SK-N-SH (cell line): ENCODE measurements at regions not wholly inside any gene's neighbourhood (a gene's known extent, or its start where the extent isn't known, plus 50 kb on each side); places are given as distances from the start of the nearest gene placed in this dataset.

Source experiments
- CTCF ChIA-PET: fragments of 300-600, 350-600 bp; formaldehyde crosslinking; extraction: SDS; loops from one replicate; lab custom pipeline; 2021; lab: Yijun Ruan, JAX
- POLR2A ChIA-PET: fragments of 350-600 bp; sonication (Branson Sonifier 250); formaldehyde crosslinking; extraction: SDS; loops from one replicate; lab custom pipeline; 2020; ENCODE audit warnings: antibody characterized with exemption, inconsistent platforms; lab: Yijun Ruan, JAX
- DNase-seq: peaks from one replicate; pipeline ENCODE4 v3.0.0; 2012
- H2AFZ ChIP-seq: fragments of 200-600 bp; sonication (generic); 2 replicates; pipeline ENCODE4 v1.8.1; 2016; ENCODE audit warnings: antibody characterized with exemption, mild to moderate bottlenecking, low read depth
- H3F3A ChIP-seq: fragments of 200-600 bp; sonication (generic); replicated peaks from 2 replicates; pipeline ENCODE3; 2016; ENCODE audit warnings: antibody characterized with exemption, mild to moderate bottlenecking; ENCODE audit not compliant: insufficient read depth
- H3K27ac ChIP-seq, 2 experiments: fragments of 200-500 bp in 1 of 2; fragments of 200-600 bp in 1 of 2; sonication (Bioruptor generic) in 1 of 2; sonication (generic), shearing (Covaris generic) in 1 of 2; 2 replicates each; pipeline versions ENCODE4 v1.5.1 to v1.6.1; 2014 to 2016; ENCODE audit warnings: low read depth in 2 of 2, inconsistent platforms in 1 of 2, low read length in 1 of 2, mild to moderate bottlenecking in 1 of 2, mixed read lengths in 1 of 2
- H3K27me3 ChIP-seq: fragments of 200-600 bp; sonication (generic), shearing (Covaris generic); 2 replicates; pipeline ENCODE4 v1.6.1; 2016; ENCODE audit warnings: mixed run types; ENCODE audit not compliant: insufficient read depth
- H3K36me3 ChIP-seq, 2 experiments: fragments of 200-500 bp in 1 of 2; fragments of 200-600 bp in 1 of 2; sonication (Bioruptor generic) in 1 of 2; sonication (generic) in 1 of 2; replicated peaks in 1 of 2; 2 replicates each; pipeline versions ENCODE3 to v1.5.1; 2014 to 2016; ENCODE audit warnings: low read length in 1 of 2, mild to moderate bottlenecking in 1 of 2; ENCODE audit not compliant: insufficient read depth in 2 of 2, control insufficient read depth in 1 of 2
- H3K4me1 ChIP-seq, 2 experiments: fragments of 200-500 bp in 1 of 2; fragments of 200-600 bp in 1 of 2; sonication (Bioruptor generic) in 1 of 2; sonication (generic), shearing (Covaris generic) in 1 of 2; 2 replicates each; pipeline versions ENCODE4 v1.5.1 to v1.6.1; 2014 to 2016; ENCODE audit warnings: low read depth in 1 of 2, low read length in 1 of 2, mixed run types in 1 of 2; ENCODE audit not compliant: insufficient read depth in 2 of 2, control insufficient read depth in 1 of 2
- H3K4me2 ChIP-seq: fragments of 200-600 bp; sonication (generic), shearing (Covaris generic); 2 replicates; pipeline ENCODE4 v1.6.1; 2017; ENCODE audit warnings: mixed run types
- H3K4me3 ChIP-seq, 2 experiments: fragments of 200-500 bp in 1 of 2; fragments of 200-600 bp in 1 of 2; sonication (Bioruptor generic) in 1 of 2; sonication (generic), shearing (Covaris generic) in 1 of 2; 2 replicates each; pipeline versions ENCODE4 v1.5.1 to v1.8.1; 2014 to 2016; ENCODE audit warnings: low read depth in 2 of 2, inconsistent platforms in 1 of 2, low read length in 1 of 2, mild to moderate bottlenecking in 1 of 2, mixed read lengths in 1 of 2, moderate library complexity in 1 of 2
- H3K79me2 ChIP-seq: fragments of 200-600 bp; sonication (generic); 2 replicates; pipeline ENCODE4 v1.8.1; 2017; ENCODE audit warnings: mild to moderate bottlenecking; ENCODE audit not compliant: insufficient read depth
- H3K9ac ChIP-seq: fragments of 200-600 bp; sonication (generic); 2 replicates; pipeline ENCODE4 v1.6.1; 2017; ENCODE audit warnings: mixed run types
- H3K9me2 ChIP-seq: fragments of 200-600 bp; sonication (generic); 2 replicates; pipeline ENCODE4 v1.6.1; 2017; ENCODE audit warnings: mixed run types
- H3K9me3 ChIP-seq: fragments of 200-600 bp; sonication (generic); 2 replicates; pipeline ENCODE4 v1.6.1; 2017; ENCODE audit warnings: mixed run types, mild to moderate bottlenecking, moderate library complexity
- H4K20me1 ChIP-seq: fragments of 200-600 bp; sonication (generic); 2 replicates; pipeline ENCODE4 v1.6.1; 2017; ENCODE audit warnings: mild to moderate bottlenecking, mixed run types; ENCODE audit not compliant: insufficient read depth
- CHD2 ChIP-seq: fragments of 150-350 bp; IDR thresholded peaks from 2 replicates; pipeline ENCODE4 v1.6.1; 2018; ENCODE audit warnings: low read length; ENCODE audit not compliant: partially characterized antibody
- ELF1 ChIP-seq: IDR thresholded peaks from 2 replicates; pipeline ENCODE4 v1.4.0; 2012
- EP300 ChIP-seq, 2 experiments: IDR thresholded peaks; 2 replicates each; pipeline versions ENCODE4 v1.4.0 to v1.6.1; 2012; ENCODE audit warnings: borderline replicate concordance in 1 of 2, low read depth in 1 of 2, low read length in 1 of 2
- FOXJ3 ChIP-seq: sonication (generic); formaldehyde crosslinking; IDR thresholded peaks from 2 replicates; pipeline ENCODE4 v1.5.1; 2020; ENCODE audit warnings: mild to moderate bottlenecking, missing genetic modification reagents
- FOXM1 ChIP-seq: IDR thresholded peaks from 2 replicates; pipeline ENCODE4 v1.4.0; 2012; ENCODE audit warnings: low read depth, mild to moderate bottlenecking
- JUND ChIP-seq: IDR thresholded peaks from 2 replicates; pipeline ENCODE4 v1.4.0; 2012
- MEF2A ChIP-seq: IDR thresholded peaks from 2 replicates; pipeline ENCODE4 v1.4.0; 2012; ENCODE audit warnings: low read depth, borderline replicate concordance
- MXI1 ChIP-seq: IDR thresholded peaks from 2 replicates; pipeline ENCODE4 v1.6.1; 2012; ENCODE audit warnings: mild to moderate bottlenecking, low read depth, low read length, improper control_type of control experiment
- NFIC ChIP-seq: IDR thresholded peaks from 2 replicates; pipeline ENCODE4 v1.4.0; 2012; ENCODE audit warnings: borderline replicate concordance
- NRF1 ChIP-seq: IDR thresholded peaks from 2 replicates; pipeline ENCODE4 v1.6.1; 2012; ENCODE audit warnings: low read depth, mild to moderate bottlenecking, low read length
- POLR2AphosphoS5 ChIP-seq: IDR thresholded peaks from 2 replicates; pipeline ENCODE4 v1.6.1; 2012; ENCODE audit warnings: low read depth, low read length
- RCOR1 ChIP-seq: fragments of 150-350 bp; IDR thresholded peaks from 2 replicates; pipeline ENCODE4 v1.6.1; 2017; ENCODE audit warnings: antibody characterized with exemption, low read length
- RFX5 ChIP-seq: IDR thresholded peaks from 2 replicates; pipeline ENCODE4 v1.6.1; 2012; ENCODE audit warnings: mild to moderate bottlenecking, improper control_type of control experiment, low read length
- SIN3A ChIP-seq: IDR thresholded peaks from 2 replicates; pipeline ENCODE4 v1.6.1; 2012; ENCODE audit warnings: low read depth, mild to moderate bottlenecking, low read length, moderate library complexity, borderline replicate concordance
- SMC3 ChIP-seq: IDR thresholded peaks from 2 replicates; pipeline ENCODE4 v1.6.1; 2012; ENCODE audit warnings: low read depth, low read length, improper control_type of control experiment
- USF2 ChIP-seq: fragments of 150-350 bp; IDR thresholded peaks from 2 replicates; pipeline ENCODE4 v1.6.1; 2017; ENCODE audit warnings: antibody characterized with exemption, low read length, low read depth, borderline replicate concordance
- ZBTB33 ChIP-seq: IDR thresholded peaks from 2 replicates; pipeline ENCODE4 v1.4.0; 2012; ENCODE audit warnings: low read depth, borderline replicate concordance
- WGBS: methylation state at CpG from one replicate; pipeline ENCODE4 v1.1.6; 2017; ENCODE audit warnings: low lambda C conversion rate; 5-methylcytosine and 5-hydroxymethylcytosine counted together
- TF ChIP-seq, protein P1 (sequence below): fragments of 200-600 bp; sonication (generic); IDR thresholded peaks from 2 replicates; pipeline ENCODE4 v1.6.1; 2017; ENCODE audit warnings: antibody characterized with exemption, mild to moderate bottlenecking, moderate library complexity

- TF ChIP-seq ELF1 (no peak), SMC3 (no peak), NFIC (no peak), EP300 (IDR thresholded peaks at IDR 0.05; ENCODE audit: borderline replicate concordance in 1 of 2, low read depth in 1 of 2, low read length in 1 of 2) (no peak), MEF2A (no peak), FOXM1 (no peak), JUND (no peak), RCOR1 (no peak), NRF1 (no peak), MXI1 (no peak), RFX5 (no peak), POLR2AphosphoS5 (no peak), SIN3A (no peak), CHD2 (no peak)
- TF ChIP-seq, protein P1, sequence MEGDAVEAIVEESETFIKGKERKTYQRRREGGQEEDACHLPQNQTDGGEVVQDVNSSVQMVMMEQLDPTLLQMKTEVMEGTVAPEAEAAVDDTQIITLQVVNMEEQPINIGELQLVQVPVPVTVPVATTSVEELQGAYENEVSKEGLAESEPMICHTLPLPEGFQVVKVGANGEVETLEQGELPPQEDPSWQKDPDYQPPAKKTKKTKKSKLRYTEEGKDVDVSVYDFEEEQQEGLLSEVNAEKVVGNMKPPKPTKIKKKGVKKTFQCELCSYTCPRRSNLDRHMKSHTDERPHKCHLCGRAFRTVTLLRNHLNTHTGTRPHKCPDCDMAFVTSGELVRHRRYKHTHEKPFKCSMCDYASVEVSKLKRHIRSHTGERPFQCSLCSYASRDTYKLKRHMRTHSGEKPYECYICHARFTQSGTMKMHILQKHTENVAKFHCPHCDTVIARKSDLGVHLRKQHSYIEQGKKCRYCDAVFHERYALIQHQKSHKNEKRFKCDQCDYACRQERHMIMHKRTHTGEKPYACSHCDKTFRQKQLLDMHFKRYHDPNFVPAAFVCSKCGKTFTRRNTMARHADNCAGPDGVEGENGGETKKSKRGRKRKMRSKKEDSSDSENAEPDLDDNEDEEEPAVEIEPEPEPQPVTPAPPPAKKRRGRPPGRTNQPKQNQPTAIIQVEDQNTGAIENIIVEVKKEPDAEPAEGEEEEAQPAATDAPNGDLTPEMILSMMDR: no peak
- Histone ChIP-seq H3K27ac (no peak overlapping the region), H3K9me3 (no peaks in the 10 kb centered on the region), H3F3A (no peaks in the 10 kb centered on the region), H3K36me3 (no peaks in the 10 kb centered on the region), H3K27me3 (no peaks in the 10 kb centered on the region), H3K9ac (no peak overlapping the region), H3K4me2 (peak overlapping the region; percentile 76), H3K79me2 (no peaks in the 10 kb centered on the region), H3K9me2 (no peaks in the 10 kb centered on the region), H3K4me3 (peak overlapping the region; percentile 24 to 33; a peak in 2 of 4 replicates), H4K20me1 (no peaks in the 10 kb centered on the region), H3K4me1 (no peaks in the 10 kb centered on the region; a peak in 1 of 4 replicates), H2AFZ (no peak overlapping the region; the same call in 1 of the 2 replicates)
- DNase-seq: no peak
- WGBS: 39% methylated on average over 7 of the region's 7 CpGs
- ChIA-PET CTCF (interaction anchor here (0.9 kb wide), 1 partner anchor 28 kb away, joined by 4 read pairs; no protein-coding TSS in a partner anchor), POLR2A (no interaction called here)
Observed at GRCh38 chr16:47779201-47780016, 318.3 kb downstream of the PHKB start.

DNA sequence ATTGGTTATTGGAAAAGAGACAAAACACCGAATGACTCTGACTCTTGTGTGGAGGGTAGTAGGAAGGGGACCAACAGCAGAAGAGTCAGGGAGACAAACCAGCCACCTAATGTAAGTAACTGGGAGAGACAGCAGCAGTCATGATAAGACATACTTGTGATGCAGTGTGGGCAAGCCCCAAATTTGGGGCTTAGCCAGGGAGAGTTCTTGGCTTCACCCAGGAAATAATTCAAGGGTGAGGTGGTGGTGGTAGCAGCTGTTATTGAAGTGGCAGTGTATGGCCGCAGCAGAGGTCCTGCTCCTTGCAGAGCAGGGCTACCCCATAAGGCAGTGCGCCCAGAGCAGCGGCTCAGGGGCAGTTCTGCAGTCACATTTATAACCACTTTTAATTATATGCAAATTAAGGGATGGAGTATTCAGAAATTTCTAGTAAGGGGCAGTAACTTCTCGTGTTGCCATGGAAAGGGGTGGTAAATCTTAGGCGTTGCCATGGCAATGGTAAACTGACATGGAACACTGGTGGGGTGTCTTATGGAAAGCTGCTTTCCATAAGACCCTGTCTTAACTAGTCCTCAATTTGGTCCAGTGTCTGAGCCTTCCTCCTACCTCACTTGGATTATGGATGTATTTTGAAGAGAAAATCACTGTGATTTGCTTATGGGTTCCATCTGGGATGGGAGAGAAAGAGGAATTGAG, 317.1 kb downstream of the PHKB start:
- 51% methylated on average over 6 of the region's 6 CpGs for WGBS

More for the DNA sequence above, 317.1 kb downstream of the PHKB start:
- Histone ChIP-seq H3K36me3 (no peaks in the 10 kb centered on the region), H3K4me3 (no peak overlapping the region), H4K20me1 (no peaks in the 10 kb centered on the region), H3K27ac (no peak overlapping the region), H3K79me2 (no peaks in the 10 kb centered on the region), H3K27me3 (no peaks in the 10 kb centered on the region), H3F3A (no peaks in the 10 kb centered on the region), H3K9me2 (no peaks in the 10 kb centered on the region), H3K4me2 (no peak overlapping the region), H3K9me3 (no peaks in the 10 kb centered on the region), H3K9ac (no peak overlapping the region), H3K4me1 (no peaks in the 10 kb centered on the region; a peak in 1 of 4 replicates), H2AFZ (no peak overlapping the region)
- ChIA-PET POLR2A (no interaction called here), CTCF (no interaction called here)
- no peak for TF ChIP-seq FOXJ3 (CRISPR knock-in tag)
- TF ChIP-seq USF2: no peak
- TF ChIP-seq CHD2: no peak
- TF ChIP-seq, protein P1: no peak
- TF ChIP-seq ZBTB33: no peak
- TF ChIP-seq SIN3A: no peak
- DNase-seq: no peak
